ENCODE measurements at regions not wholly inside any gene's neighbourhood (a gene's known extent, or its start where the extent isn't known, plus 50 kb on each side); places are given as distances from the start of the nearest gene placed in this dataset.

DNA sequence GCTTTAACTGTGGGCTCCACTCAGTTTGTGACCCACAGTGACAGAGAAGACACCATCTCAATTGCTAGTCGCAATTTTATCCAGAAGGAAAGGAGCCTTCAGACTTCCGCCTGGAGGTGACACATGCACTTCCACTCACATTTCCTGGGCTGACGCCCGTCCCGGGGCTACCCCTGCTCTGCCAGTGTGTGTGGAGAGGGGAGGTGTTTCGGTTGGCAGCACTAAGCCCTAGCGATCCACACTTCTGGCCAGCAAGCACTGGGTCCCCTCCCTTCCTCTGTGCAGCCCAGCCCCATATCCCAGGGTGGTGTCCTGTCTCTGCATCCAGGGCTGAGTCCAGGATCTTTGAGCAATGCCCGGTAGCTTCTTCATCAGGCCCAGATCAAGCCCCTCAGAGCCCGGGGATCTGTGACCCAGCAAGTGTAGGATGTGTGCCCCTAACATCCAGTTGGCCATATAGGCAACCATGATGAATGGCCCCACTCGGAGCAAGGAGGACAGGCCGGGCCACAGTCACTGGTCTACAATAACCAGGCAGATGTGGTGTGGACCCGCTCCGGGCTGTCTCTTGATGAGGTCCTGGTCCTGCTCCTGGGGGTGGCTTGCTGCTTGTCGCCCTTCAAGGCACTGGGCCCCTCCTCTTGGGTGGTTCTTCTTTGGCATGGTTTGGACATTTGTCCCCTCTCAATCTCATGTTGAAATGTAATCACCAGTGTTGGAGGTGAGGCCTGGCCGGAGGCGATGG, 141.9 kb upstream of the SPACA7 start:
- Histone ChIP-seq H3K4me2 (ENCODE audit: low read length) (no peak overlapping the region), H3K4me3 (replicated peaks in 1 of 2; ENCODE audit: low read depth in 1 of 2, low read length in 2 of 2) (no peak overlapping the region), H3K9me3 (ENCODE audit: control insufficient read depth in 1 of 2, insufficient read depth in 1 of 2, low read depth in 1 of 2, low read length in 2 of 2) (no peaks in the 10 kb centered on the region), H3K36me3 (ENCODE audit: control insufficient read depth in 1 of 2, insufficient read depth in 2 of 2, low read length in 2 of 2) (no peaks in the 10 kb centered on the region), H3K4me1 (ENCODE audit: control insufficient read depth in 1 of 2, insufficient read depth in 2 of 2, low read length in 2 of 2) (no peaks in the 10 kb centered on the region), H3K9me2 (ENCODE audit: insufficient read depth) (no peaks in the 10 kb centered on the region), H2AFZ (ENCODE audit: low read depth, low read length, poor library complexity, severe bottlenecking) (no peak overlapping the region), H3K27me3 (ENCODE audit: insufficient read depth, low read length) (peaks cover 24% of the 10 kb centered on the region), H3K27ac (ENCODE audit: low read depth, low read length) (no peak overlapping the region), H3K9ac (ENCODE audit: low read length) (no peak overlapping the region), H3K79me2 (ENCODE audit: insufficient read depth, low read length) (no peaks in the 10 kb centered on the region), H4K20me1 (ENCODE audit: insufficient read depth) (no peaks in the 10 kb centered on the region)
- ATAC-seq (no peak), DNase-seq (ENCODE audit: low read depth, low spot score) (no peak)
- BruUV-seq (replicated peaks): no TSS peak
- POLR2A ChIA-PET: no interaction called here
- CTCF ChIA-PET: no interaction called here
- RAD21 ChIA-PET (ENCODE audit: low non-redundant PET in 1 of 2, low total read pairs in 2 of 2, uncharacterized antibody in 2 of 2, unreplicated experiment in 2 of 2): no interaction called here
- intact Hi-C loops (cut with micrococcal nuclease): no loop called here
- TF ChIP-seq ZFX (IDR thresholded peaks at IDR 0.05) (no peak), EZH2 (IDR thresholded peaks at IDR 0.05) (no peak), SP1 (IDR thresholded peaks at IDR 0.05; ENCODE audit: low read depth) (no peak), YY1 (IDR thresholded peaks at IDR 0.05; ENCODE audit: extremely low read depth, insufficient replicate concordance, low read depth, low read length) (no peak), POLR2A (IDR thresholded peaks at IDR 0.05; ENCODE audit: borderline replicate concordance, extremely low read depth, insufficient read depth, insufficient read length) (no peak), SRF (IDR thresholded peaks at IDR 0.05; ENCODE audit: low read depth) (no peak), TCF7L2 (IDR thresholded peaks at IDR 0.05; ENCODE audit: borderline replicate concordance, extremely low read depth, insufficient read depth, insufficient read length) (no peak), CBX3 (IDR thresholded peaks at IDR 0.05; ENCODE audit: low read depth) (no peak), JUND (IDR thresholded peaks at IDR 0.05) (no peak), CEBPB (IDR thresholded peaks at IDR 0.05; ENCODE audit: low read depth) (no peak), ELF1 (IDR thresholded peaks at IDR 0.05; ENCODE audit: borderline replicate concordance, low read depth) (no peak), FOSL1 (IDR thresholded peaks at IDR 0.05; ENCODE audit: low read depth) (no peak), ZNF274 (IDR thresholded peaks at IDR 0.05; ENCODE audit: low read depth, low read length) (no peak)
- TF ChIP-seq, protein P1, sequence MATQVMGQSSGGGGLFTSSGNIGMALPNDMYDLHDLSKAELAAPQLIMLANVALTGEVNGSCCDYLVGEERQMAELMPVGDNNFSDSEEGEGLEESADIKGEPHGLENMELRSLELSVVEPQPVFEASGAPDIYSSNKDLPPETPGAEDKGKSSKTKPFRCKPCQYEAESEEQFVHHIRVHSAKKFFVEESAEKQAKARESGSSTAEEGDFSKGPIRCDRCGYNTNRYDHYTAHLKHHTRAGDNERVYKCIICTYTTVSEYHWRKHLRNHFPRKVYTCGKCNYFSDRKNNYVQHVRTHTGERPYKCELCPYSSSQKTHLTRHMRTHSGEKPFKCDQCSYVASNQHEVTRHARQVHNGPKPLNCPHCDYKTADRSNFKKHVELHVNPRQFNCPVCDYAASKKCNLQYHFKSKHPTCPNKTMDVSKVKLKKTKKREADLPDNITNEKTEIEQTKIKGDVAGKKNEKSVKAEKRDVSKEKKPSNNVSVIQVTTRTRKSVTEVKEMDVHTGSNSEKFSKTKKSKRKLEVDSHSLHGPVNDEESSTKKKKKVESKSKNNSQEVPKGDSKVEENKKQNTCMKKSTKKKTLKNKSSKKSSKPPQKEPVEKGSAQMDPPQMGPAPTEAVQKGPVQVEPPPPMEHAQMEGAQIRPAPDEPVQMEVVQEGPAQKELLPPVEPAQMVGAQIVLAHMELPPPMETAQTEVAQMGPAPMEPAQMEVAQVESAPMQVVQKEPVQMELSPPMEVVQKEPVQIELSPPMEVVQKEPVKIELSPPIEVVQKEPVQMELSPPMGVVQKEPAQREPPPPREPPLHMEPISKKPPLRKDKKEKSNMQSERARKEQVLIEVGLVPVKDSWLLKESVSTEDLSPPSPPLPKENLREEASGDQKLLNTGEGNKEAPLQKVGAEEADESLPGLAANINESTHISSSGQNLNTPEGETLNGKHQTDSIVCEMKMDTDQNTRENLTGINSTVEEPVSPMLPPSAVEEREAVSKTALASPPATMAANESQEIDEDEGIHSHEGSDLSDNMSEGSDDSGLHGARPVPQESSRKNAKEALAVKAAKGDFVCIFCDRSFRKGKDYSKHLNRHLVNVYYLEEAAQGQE (IDR thresholded peaks at IDR 0.05; ENCODE audit: low read depth): no peak
- TF ChIP-seq, protein P2, sequence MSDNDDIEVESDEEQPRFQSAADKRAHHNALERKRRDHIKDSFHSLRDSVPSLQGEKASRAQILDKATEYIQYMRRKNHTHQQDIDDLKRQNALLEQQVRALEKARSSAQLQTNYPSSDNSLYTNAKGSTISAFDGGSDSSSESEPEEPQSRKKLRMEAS (IDR thresholded peaks at IDR 0.05): no peak
- TF ChIP-seq, protein P3, sequence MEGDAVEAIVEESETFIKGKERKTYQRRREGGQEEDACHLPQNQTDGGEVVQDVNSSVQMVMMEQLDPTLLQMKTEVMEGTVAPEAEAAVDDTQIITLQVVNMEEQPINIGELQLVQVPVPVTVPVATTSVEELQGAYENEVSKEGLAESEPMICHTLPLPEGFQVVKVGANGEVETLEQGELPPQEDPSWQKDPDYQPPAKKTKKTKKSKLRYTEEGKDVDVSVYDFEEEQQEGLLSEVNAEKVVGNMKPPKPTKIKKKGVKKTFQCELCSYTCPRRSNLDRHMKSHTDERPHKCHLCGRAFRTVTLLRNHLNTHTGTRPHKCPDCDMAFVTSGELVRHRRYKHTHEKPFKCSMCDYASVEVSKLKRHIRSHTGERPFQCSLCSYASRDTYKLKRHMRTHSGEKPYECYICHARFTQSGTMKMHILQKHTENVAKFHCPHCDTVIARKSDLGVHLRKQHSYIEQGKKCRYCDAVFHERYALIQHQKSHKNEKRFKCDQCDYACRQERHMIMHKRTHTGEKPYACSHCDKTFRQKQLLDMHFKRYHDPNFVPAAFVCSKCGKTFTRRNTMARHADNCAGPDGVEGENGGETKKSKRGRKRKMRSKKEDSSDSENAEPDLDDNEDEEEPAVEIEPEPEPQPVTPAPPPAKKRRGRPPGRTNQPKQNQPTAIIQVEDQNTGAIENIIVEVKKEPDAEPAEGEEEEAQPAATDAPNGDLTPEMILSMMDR (IDR thresholded peaks at IDR 0.05 in 2 of 3, conservative IDR thresholded peaks at IDR 0.05 in 1 of 3; ENCODE audit: borderline replicate concordance in 1 of 3, insufficient read depth in 1 of 3, low read depth in 2 of 3, low read length in 2 of 3): no peak
- TF ChIP-seq, protein P4, sequence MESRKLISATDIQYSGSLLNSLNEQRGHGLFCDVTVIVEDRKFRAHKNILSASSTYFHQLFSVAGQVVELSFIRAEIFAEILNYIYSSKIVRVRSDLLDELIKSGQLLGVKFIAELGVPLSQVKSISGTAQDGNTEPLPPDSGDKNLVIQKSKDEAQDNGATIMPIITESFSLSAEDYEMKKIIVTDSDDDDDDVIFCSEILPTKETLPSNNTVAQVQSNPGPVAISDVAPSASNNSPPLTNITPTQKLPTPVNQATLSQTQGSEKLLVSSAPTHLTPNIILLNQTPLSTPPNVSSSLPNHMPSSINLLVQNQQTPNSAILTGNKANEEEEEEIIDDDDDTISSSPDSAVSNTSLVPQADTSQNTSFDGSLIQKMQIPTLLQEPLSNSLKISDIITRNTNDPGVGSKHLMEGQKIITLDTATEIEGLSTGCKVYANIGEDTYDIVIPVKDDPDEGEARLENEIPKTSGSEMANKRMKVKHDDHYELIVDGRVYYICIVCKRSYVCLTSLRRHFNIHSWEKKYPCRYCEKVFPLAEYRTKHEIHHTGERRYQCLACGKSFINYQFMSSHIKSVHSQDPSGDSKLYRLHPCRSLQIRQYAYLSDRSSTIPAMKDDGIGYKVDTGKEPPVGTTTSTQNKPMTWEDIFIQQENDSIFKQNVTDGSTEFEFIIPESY (IDR thresholded peaks at IDR 0.05; ENCODE audit: extremely low read depth, insufficient replicate concordance, low read length): no peak
